GM12891 (cell line): ENCODE measurements at regions not wholly inside any gene's neighbourhood (a gene's known extent, or its start where the extent isn't known, plus 50 kb on each side); places are given as distances from the start of the nearest gene placed in this dataset.

ENCODE experiments used
- DNase-seq: peaks from one replicate; pipeline ENCODE4 v3.0.0; 2011; ENCODE audit warnings: low spot score; ENCODE audit not compliant: insufficient read length
- FAIRE-seq: peaks from 2 replicates; lab custom pipeline; 2011; peaks lifted over from hg19 to GRCh38; lab: Jason Lieb, UNC
- PAX5 ChIP-seq: IDR thresholded peaks from 2 replicates; pipeline ENCODE4 v1.6.1; 2011; ENCODE audit warnings: low read length, moderate library complexity, mild to moderate bottlenecking; ENCODE audit not compliant: insufficient read depth, severe bottlenecking
- POLR2A ChIP-seq: IDR thresholded peaks from 2 replicates; pipeline ENCODE4 v1.6.1; 2011; ENCODE audit warnings: low read depth, low read length, control low read depth
- POLR2AphosphoS5 ChIP-seq: IDR thresholded peaks from 2 replicates; pipeline ENCODE4 v1.6.1; 2011; ENCODE audit warnings: low read depth, low read length, control low read depth
- POU2F2 ChIP-seq: IDR thresholded peaks from 2 replicates; pipeline ENCODE4 v1.6.1; 2011; ENCODE audit warnings: low read depth, mild to moderate bottlenecking, control low read depth, low read length, moderate library complexity
- SPI1 ChIP-seq: IDR thresholded peaks from 2 replicates; pipeline ENCODE4 v1.6.1; 2011; ENCODE audit warnings: low read depth, low read length, control low read depth
- TAF1 ChIP-seq: IDR thresholded peaks from 2 replicates; pipeline ENCODE4 v1.6.1; 2011; ENCODE audit warnings: low read depth, low read length, control low read depth

DNA sequence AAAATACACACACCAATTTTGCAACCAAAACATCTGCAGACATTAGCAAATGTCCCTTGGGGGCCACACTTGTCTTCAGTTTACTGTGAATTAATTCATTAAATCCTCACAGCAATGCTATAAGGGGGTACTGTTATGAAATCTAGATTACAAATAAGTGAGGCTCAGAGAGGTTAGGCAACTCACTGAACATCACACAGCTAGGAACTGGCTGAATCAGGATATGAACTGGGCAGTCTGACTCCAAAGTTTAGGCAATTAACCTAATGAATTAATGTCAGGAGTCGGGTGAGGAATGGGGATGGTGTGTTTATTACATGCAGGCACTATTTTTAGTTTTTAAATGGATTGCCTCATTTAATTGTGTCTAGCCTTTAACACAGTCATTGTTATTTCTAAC lies 305.7 kb upstream of the XYLT1 start:
- DNase-seq (no peak), FAIRE-seq (no peak)
- TF ChIP-seq POLR2A (no peak), TAF1 (no peak), SPI1 (no peak), POLR2AphosphoS5 (no peak), PAX5 (no peak), POU2F2 (no peak)

DNA sequence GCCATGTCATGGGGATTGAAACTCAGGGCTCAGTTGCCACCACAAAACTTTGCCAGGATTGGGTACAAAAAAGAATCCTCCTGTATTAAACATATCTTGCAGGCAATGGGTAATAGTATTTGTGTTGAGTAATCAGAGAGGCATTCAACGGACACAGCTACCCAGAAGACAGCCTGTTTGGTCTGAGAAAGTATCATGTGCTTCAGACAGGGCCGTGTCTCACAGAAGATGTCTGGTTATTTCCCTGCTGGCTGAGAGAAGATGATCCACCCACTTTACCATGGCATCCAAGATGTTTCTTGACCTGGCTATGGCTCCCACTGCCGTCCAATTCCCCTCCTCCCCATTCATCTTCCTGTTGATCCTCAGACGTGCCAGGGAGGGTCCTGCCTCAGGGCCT lies 304.3 kb upstream of the XYLT1 start:
- no peak for DNase-seq
- FAIRE-seq = no peak
- TF ChIP-seq POLR2AphosphoS5 (no peak), POU2F2 (no peak), POLR2A (no peak), PAX5 (no peak), TAF1 (no peak), SPI1 (no peak)

DNA sequence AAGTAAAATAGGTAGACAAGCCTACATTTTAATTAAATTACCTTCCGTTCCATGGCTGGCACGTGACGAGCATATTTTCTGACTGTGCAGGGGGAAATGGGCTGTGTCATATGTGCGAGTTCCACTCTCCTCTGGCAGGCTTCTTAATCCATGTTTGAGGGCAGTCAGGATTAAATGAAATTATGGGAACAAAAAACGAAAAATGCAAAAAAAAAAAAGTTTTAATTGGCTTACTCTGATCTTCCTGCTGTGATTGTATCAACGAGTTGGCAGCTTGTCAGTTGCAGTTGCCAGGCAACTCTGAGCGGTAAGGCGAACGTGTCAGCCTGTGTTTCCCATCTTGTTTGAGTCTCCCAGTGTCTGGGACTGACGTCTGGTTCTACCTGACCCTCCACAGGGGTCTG lies 302.9 kb upstream of the XYLT1 start:
- no peak for FAIRE-seq
- DNase-seq = no peak
- TF ChIP-seq POLR2A (no peak), POU2F2 (no peak), SPI1 (no peak), PAX5 (no peak), POLR2AphosphoS5 (no peak), TAF1 (no peak)

DNA sequence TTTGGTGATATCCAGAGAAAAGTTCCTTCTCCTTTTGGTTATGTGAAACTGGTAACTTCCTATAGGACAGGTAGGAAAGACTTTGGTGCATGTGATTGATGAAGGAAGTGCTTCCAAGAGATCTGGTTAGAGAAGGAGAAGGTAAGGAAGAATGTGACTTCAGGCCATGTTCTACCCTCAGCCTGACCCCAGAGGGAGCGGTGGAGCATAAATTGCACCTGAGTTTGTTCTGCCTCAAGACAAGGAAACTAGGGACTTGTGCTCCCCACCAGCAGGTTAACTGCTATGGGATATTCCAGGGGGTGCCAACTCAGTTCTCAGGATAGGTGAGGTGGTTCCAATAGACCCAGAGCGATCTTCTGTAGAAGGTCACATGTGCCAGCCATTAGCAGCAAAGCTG lies 299.3 kb upstream of the XYLT1 start:
- FAIRE-seq (no peak), DNase-seq (no peak)
- TF ChIP-seq POU2F2 = no peak
- no peak for TF ChIP-seq TAF1
- no peak for TF ChIP-seq PAX5
- no peak for TF ChIP-seq SPI1
- no peak for TF ChIP-seq POLR2A
- TF ChIP-seq POLR2AphosphoS5 = no peak

DNA sequence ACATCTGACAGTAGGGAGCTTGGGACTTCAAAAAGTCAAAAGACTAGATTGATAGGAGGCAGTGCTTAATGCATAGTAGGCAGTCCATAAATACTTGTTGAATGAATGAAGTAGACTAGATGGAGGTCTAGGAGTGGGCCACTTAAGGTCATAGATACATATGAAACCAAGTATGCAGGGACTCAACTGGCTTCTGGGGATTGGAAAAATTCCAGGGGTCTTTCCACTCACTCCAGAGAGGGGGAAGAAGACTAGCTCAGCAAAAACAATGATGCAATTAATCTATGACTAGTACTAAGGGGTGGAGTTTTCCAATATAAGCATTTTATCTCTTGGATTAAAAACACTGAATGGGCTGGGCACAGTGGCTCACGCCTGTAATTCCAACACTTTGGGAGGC lies 298.3 kb upstream of the XYLT1 start:
- TF ChIP-seq PAX5 (no peak), POLR2A (no peak)
- FAIRE-seq (no peak), DNase-seq (no peak)

DNA sequence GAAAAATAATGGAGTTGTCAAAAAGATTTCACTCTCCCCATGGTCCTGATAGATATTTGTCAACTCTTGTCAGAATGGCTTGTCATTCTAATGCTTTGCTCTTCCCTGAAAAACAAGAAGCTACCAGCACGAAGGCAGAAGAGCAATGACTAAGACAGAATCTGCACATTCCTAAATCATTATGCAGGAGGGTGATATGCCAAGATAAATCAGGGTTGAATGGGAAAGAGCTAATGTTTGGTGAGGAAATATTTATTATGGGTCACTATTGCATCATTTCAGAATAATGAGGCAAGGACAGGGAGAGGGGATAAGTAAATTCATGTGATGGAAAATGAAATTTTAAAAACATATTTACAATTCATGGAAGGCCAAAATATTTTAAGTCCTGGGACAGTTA lies 297.5 kb upstream of the XYLT1 start:
- FAIRE-seq (no peak), DNase-seq (no peak)
- TF ChIP-seq POU2F2 (no peak), POLR2A (no peak), TAF1 (no peak), SPI1 (no peak), POLR2AphosphoS5 (no peak), PAX5 (no peak)

DNA sequence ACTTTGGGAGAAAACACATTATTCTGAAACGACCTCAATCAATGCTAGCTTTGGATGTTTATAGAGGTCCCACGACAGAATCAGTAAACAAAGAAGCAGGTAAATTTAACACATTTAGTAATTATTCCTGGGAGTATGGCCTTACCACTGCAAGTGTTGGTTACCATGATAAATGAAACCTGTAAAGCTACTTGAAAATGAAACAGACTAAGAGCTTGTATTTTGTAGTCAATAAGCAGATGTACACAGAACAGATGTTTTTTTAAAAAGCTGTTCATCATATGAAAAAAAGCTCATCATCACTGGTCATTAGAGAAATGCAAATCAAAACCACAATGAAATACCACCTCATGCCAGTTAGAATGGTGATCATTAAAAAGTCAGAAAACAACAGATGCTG lies 295.3 kb upstream of the XYLT1 start:
- no peak for FAIRE-seq
- no peak for DNase-seq
- TF ChIP-seq POLR2A (no peak), POLR2AphosphoS5 (no peak), PAX5 (no peak), POU2F2 (no peak), TAF1 (no peak), SPI1 (no peak)

DNA sequence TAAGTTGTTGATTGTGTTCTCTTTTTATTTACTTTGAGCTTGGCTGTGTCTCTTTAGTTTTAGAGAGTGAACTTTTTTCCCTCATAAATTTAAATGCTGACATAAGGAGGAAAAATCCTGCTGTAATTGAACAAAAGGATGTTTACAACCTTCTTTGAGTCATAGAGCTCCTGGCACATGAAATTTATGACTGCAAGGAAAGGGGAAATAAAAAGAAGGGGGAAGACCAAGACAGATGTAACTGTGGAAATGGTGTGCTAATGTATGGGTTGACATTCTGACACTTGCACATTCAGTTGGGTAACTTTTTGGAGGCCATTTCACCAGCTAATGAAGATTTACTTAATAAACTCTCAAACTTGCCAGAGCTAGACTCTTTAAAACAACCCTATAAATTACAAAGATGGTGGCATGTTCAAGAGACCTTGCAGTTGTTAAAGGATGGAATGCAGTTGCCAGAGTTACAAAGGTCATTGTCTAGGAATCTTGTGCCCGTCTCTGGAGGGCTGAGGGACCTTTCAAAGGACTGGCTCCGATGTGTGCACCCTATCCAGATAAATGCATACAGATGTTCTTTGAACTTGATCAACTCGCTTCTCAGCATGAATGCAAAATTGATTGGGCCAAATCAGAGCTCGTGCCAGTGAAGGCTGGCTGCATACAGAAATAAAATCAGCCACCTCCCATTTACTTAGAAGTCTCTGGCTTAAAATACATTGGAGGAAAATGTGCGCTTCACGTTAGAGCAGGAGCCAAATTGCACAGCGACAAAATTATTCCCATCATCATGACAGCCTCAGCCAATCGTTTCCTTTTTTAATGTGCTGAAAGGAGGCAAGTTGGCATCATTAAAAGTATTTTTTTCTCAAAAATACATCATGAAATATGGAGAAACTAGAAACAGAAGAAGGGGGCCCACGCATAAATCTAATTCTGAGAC lies 289.0 kb upstream of the XYLT1 start:
- no peak for DNase-seq
- FAIRE-seq = no peak
- TF ChIP-seq POLR2A = no peak
- no peak for TF ChIP-seq POLR2AphosphoS5
- no peak for TF ChIP-seq TAF1
- TF ChIP-seq POU2F2 = no peak
- no peak for TF ChIP-seq SPI1
- TF ChIP-seq PAX5 = no peak

DNA sequence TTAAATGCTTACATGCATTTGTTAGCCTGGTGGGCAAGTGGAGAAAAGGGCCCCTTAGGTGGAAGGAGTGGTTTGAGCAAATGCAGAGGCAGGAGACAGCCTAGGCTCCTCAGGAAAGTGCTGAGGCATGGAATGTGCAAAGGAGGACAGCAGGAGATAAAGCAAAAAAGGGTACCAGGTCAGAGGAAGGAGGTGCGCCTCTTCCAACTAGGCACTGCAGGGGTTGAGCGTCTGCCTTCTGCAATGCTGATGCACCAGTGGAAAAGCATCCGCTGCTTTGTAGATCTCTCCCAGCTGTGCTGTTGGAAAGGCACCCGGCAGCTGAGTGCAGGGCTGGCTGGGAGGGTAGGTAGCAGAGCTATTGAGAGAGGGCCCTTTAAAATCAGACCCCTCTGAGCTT lies 287.0 kb upstream of the XYLT1 start:
- FAIRE-seq (no peak), DNase-seq (no peak)
- no peak for TF ChIP-seq POU2F2
- TF ChIP-seq POLR2AphosphoS5 = no peak
- no peak for TF ChIP-seq SPI1
- TF ChIP-seq POLR2A = no peak
- no peak for TF ChIP-seq PAX5
- TF ChIP-seq TAF1 = no peak

DNA sequence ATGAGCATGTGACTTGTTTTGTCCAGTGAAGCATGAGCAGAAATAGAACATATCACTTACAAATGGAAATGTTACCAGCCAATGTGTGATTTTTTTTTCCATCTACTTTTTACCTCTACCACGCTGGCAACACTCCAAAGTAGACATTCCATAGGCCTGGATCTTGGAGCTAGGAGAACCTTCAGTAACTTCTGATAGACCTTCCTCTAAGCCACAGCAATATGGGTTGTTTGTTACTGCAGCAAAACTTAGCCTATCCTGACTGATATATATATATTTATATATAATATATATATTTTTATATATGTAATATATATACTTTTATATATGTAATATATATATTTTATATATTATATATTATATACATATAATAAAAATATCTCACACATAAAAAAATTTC lies 284.4 kb upstream of the XYLT1 start:
- DNase-seq (no peak), FAIRE-seq (no peak)
- TF ChIP-seq POLR2A = no peak
- TF ChIP-seq SPI1 = no peak
- TF ChIP-seq TAF1 = no peak
- no peak for TF ChIP-seq POU2F2
- no peak for TF ChIP-seq POLR2AphosphoS5
- no peak for TF ChIP-seq PAX5
